Stimulated activated CD8-positive, alpha-beta memory T cell treated with anti-CD3 and anti-CD28 coated beads, Interleukin-4, amount 100 ng/mL, for 4 hours (primary cell): ENCODE measurements at regions not wholly inside any gene's neighbourhood (a gene's known extent, or its start where the extent isn't known, plus 50 kb on each side); places are given as distances from the start of the nearest gene placed in this dataset.

Experiments used
- DNase-seq, 2 donors: peaks; one replicate each; pipeline ENCODE4 v3.0.0-alpha.2; 2020; ENCODE audit warnings: low read depth in 2 of 2, low spot score in 1 of 2

GRCh38 chr13:30128095-30128494, 179.3 kb downstream of the KATNAL1 start:
- DNase-seq, result no peak

- DNase-seq, result no peak
Observed at GRCh38 chr13:30126903-30127428, 180.4 kb downstream of the KATNAL1 start.

GRCh38 chr13:30125422-30126073, 181.8 kb downstream of the KATNAL1 start:
- DNase-seq, result no peak

GRCh38 chr13:30124131-30124768, 183.1 kb downstream of the KATNAL1 start:
- no peak for DNase-seq

- DNase-seq, result no peak
Observed at GRCh38 chr13:30123575-30123974, 183.8 kb downstream of the KATNAL1 start.

GRCh38 chr13:30121666-30122065, 185.7 kb downstream of the KATNAL1 start:
- no peak for DNase-seq

- DNase-seq, result no peak
Observed at GRCh38 chr13:30121244-30121643, 186.1 kb downstream of the KATNAL1 start.

GRCh38 chr13:30120133-30120822, 187.1 kb downstream of the KATNAL1 start:
- DNase-seq, result no peak

- DNase-seq, result no peak
Observed at GRCh38 chr13:30119476-30119875, 187.9 kb downstream of the KATNAL1 start.

- no peak for DNase-seq
Observed at GRCh38 chr13:30116379-30116778, 191.0 kb downstream of the KATNAL1 start.

GRCh38 chr13:30115257-30115600, 192.1 kb downstream of the KATNAL1 start:
- no peak for DNase-seq

- DNase-seq, result peak; percentile 82 to 93
Observed at GRCh38 chr13:30114571-30115256, 192.6 kb downstream of the KATNAL1 start.

GRCh38 chr13:30113983-30114570, 193.3 kb downstream of the KATNAL1 start:
- no peak for DNase-seq

GRCh38 chr13:30113551-30113950, 193.8 kb downstream of the KATNAL1 start:
- no peak for DNase-seq

- DNase-seq, result peak; percentile 53 to 58
Observed at GRCh38 chr13:30112602-30113435, 194.5 kb downstream of the KATNAL1 start.

- no peak for DNase-seq
Observed at GRCh38 chr13:30111810-30112209, 195.5 kb downstream of the KATNAL1 start.

GRCh38 chr13:30110301-30111070, 196.9 kb downstream of the KATNAL1 start:
- DNase-seq, result no peak

GRCh38 chr13:30109471-30110135, 197.7 kb downstream of the KATNAL1 start:
- DNase-seq, result no peak

GRCh38 chr13:30108913-30109237, 198.5 kb downstream of the KATNAL1 start:
- DNase-seq, result no peak
